ENCODE measurements at regions not wholly inside any gene's neighbourhood (a gene's known extent, or its start where the extent isn't known, plus 50 kb on each side); places are given as distances from the start of the nearest gene placed in this dataset.

DNA sequence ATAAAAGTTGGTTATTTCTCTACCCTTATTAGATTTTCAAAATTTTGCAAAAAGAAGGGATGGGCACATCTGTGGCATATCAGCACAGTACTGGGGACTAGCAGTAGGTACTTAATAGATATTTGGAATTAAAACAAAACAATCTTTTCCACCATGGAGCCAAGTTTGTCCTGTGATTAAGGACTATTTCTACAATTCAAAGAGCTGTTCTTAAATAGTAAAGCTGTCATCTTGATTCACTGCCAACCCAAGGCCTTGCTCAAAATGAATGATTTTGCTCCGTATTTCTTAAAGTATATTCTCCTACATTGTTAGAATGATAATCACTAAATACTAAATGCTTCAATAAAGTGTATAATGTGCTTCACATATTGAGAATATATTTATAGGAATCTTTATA is 169.9 kb downstream of the S1PR1 start:
- TF ChIP-seq EZH2 (IDR thresholded peaks at IDR 0.05; ENCODE audit: borderline replicate concordance, low read depth, low read length, poor library complexity, severe bottlenecking), result no peak
- TF ChIP-seq, protein P1, sequence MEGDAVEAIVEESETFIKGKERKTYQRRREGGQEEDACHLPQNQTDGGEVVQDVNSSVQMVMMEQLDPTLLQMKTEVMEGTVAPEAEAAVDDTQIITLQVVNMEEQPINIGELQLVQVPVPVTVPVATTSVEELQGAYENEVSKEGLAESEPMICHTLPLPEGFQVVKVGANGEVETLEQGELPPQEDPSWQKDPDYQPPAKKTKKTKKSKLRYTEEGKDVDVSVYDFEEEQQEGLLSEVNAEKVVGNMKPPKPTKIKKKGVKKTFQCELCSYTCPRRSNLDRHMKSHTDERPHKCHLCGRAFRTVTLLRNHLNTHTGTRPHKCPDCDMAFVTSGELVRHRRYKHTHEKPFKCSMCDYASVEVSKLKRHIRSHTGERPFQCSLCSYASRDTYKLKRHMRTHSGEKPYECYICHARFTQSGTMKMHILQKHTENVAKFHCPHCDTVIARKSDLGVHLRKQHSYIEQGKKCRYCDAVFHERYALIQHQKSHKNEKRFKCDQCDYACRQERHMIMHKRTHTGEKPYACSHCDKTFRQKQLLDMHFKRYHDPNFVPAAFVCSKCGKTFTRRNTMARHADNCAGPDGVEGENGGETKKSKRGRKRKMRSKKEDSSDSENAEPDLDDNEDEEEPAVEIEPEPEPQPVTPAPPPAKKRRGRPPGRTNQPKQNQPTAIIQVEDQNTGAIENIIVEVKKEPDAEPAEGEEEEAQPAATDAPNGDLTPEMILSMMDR (conservative IDR thresholded peaks at IDR 0.05; ENCODE audit: low read depth, low read length), result no peak
